Liver (tissue), 3 donors: ENCODE measurements at regions not wholly inside any gene's neighbourhood (a gene's known extent, or its start where the extent isn't known, plus 50 kb on each side); places are given as distances from the start of the nearest gene placed in this dataset.

ENCODE experiments used
- GABPA ChIP-seq, 2 donors: IDR thresholded peaks in 1 of 2; conservative IDR thresholded peaks in 1 of 2; 2 replicates each; pipeline ENCODE4 v1.6.1; 2016; ENCODE audit warnings: antibody characterized with exemption in 2 of 2, mild to moderate bottlenecking in 1 of 2, moderate library complexity in 1 of 2
- HNF4G ChIP-seq: IDR thresholded peaks from 2 replicates; pipeline ENCODE4 v1.6.1; 2016; ENCODE audit warnings: antibody characterized with exemption
- RAD21 ChIP-seq, 2 donors: IDR thresholded peaks; 2 replicates each; pipeline ENCODE4 v1.6.1; 2016; ENCODE audit warnings: antibody characterized with exemption in 2 of 2, mild to moderate bottlenecking in 2 of 2
- RXRA ChIP-seq, 2 donors: IDR thresholded peaks; 2 replicates each; pipeline ENCODE4 v1.6.1; 2017 to 2018; ENCODE audit warnings: antibody characterized with exemption in 2 of 2, mild to moderate bottlenecking in 1 of 2
- SP1 ChIP-seq: IDR thresholded peaks from 2 replicates; pipeline ENCODE4 v1.6.1; 2018; ENCODE audit warnings: antibody characterized with exemption, mild to moderate bottlenecking
- TAF1 ChIP-seq: conservative IDR thresholded peaks from 2 replicates; pipeline ENCODE4 v1.6.1; 2016; ENCODE audit warnings: antibody characterized with exemption, mild to moderate bottlenecking
- TF ChIP-seq, protein P1 (sequence below): fragments of 150-350 bp; IDR thresholded peaks from 2 replicates; pipeline ENCODE4 v1.5.1; 2017; ENCODE audit warnings: improper control_type of control experiment, low read depth, low read length; ENCODE audit not compliant: missing input control
- TF ChIP-seq, protein P2 (sequence below): IDR thresholded peaks from 2 replicates; pipeline ENCODE4 v1.6.1; 2016; ENCODE audit warnings: antibody characterized with exemption
- TF ChIP-seq, protein P3 (sequence below): IDR thresholded peaks from 2 replicates; pipeline ENCODE4 v1.6.1; 2016; ENCODE audit warnings: antibody characterized with exemption
- TF ChIP-seq, protein P4 (sequence below): IDR thresholded peaks from 2 replicates; pipeline ENCODE4 v1.6.1; 2016; ENCODE audit warnings: antibody characterized with exemption
- TF ChIP-seq, protein P5 (sequence below): IDR thresholded peaks from 2 replicates; pipeline ENCODE4 v1.6.1; 2016; ENCODE audit warnings: antibody characterized with exemption, mild to moderate bottlenecking
- donor health status: healthy.
- donor health status: healthy.

DNA sequence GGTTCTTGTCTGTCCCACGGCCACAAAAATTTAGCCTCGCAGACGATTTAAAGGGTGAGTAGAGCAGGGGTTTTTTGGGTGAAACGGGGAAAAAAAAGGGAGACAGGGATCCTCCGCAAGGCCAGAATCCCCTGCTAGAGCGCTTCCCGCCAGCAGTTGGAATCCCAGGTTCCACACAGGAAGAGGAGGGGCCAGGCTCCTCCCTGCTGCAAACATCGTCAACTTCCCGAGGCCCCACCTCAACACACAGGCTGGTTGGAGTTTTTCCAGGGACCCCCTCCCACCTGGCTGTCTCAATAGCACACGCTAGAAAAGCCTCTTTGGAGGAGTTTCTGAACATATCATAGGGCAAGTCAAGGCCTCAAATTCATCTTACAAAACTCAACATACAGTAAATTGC, 112.7 kb downstream of the MTERF1 start:
- no peak for TF ChIP-seq TAF1
- TF ChIP-seq, protein P1, sequence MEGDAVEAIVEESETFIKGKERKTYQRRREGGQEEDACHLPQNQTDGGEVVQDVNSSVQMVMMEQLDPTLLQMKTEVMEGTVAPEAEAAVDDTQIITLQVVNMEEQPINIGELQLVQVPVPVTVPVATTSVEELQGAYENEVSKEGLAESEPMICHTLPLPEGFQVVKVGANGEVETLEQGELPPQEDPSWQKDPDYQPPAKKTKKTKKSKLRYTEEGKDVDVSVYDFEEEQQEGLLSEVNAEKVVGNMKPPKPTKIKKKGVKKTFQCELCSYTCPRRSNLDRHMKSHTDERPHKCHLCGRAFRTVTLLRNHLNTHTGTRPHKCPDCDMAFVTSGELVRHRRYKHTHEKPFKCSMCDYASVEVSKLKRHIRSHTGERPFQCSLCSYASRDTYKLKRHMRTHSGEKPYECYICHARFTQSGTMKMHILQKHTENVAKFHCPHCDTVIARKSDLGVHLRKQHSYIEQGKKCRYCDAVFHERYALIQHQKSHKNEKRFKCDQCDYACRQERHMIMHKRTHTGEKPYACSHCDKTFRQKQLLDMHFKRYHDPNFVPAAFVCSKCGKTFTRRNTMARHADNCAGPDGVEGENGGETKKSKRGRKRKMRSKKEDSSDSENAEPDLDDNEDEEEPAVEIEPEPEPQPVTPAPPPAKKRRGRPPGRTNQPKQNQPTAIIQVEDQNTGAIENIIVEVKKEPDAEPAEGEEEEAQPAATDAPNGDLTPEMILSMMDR = no peak
- TF ChIP-seq, protein P2, sequence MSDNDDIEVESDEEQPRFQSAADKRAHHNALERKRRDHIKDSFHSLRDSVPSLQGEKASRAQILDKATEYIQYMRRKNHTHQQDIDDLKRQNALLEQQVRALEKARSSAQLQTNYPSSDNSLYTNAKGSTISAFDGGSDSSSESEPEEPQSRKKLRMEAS = no peak
- TF ChIP-seq, protein P3, sequence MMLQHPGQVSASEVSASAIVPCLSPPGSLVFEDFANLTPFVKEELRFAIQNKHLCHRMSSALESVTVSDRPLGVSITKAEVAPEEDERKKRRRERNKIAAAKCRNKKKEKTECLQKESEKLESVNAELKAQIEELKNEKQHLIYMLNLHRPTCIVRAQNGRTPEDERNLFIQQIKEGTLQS = no peak
- no peak for TF ChIP-seq RAD21 (IDR thresholded peaks at IDR 0.05)
- no peak for TF ChIP-seq SP1
- TF ChIP-seq, protein P4, sequence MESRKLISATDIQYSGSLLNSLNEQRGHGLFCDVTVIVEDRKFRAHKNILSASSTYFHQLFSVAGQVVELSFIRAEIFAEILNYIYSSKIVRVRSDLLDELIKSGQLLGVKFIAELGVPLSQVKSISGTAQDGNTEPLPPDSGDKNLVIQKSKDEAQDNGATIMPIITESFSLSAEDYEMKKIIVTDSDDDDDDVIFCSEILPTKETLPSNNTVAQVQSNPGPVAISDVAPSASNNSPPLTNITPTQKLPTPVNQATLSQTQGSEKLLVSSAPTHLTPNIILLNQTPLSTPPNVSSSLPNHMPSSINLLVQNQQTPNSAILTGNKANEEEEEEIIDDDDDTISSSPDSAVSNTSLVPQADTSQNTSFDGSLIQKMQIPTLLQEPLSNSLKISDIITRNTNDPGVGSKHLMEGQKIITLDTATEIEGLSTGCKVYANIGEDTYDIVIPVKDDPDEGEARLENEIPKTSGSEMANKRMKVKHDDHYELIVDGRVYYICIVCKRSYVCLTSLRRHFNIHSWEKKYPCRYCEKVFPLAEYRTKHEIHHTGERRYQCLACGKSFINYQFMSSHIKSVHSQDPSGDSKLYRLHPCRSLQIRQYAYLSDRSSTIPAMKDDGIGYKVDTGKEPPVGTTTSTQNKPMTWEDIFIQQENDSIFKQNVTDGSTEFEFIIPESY = no peak
- TF ChIP-seq, protein P5, sequence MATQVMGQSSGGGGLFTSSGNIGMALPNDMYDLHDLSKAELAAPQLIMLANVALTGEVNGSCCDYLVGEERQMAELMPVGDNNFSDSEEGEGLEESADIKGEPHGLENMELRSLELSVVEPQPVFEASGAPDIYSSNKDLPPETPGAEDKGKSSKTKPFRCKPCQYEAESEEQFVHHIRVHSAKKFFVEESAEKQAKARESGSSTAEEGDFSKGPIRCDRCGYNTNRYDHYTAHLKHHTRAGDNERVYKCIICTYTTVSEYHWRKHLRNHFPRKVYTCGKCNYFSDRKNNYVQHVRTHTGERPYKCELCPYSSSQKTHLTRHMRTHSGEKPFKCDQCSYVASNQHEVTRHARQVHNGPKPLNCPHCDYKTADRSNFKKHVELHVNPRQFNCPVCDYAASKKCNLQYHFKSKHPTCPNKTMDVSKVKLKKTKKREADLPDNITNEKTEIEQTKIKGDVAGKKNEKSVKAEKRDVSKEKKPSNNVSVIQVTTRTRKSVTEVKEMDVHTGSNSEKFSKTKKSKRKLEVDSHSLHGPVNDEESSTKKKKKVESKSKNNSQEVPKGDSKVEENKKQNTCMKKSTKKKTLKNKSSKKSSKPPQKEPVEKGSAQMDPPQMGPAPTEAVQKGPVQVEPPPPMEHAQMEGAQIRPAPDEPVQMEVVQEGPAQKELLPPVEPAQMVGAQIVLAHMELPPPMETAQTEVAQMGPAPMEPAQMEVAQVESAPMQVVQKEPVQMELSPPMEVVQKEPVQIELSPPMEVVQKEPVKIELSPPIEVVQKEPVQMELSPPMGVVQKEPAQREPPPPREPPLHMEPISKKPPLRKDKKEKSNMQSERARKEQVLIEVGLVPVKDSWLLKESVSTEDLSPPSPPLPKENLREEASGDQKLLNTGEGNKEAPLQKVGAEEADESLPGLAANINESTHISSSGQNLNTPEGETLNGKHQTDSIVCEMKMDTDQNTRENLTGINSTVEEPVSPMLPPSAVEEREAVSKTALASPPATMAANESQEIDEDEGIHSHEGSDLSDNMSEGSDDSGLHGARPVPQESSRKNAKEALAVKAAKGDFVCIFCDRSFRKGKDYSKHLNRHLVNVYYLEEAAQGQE = no peak
- no peak for TF ChIP-seq RXRA (IDR thresholded peaks at IDR 0.05)
- no peak for TF ChIP-seq GABPA (IDR thresholded peaks at IDR 0.05 in 1 of 2, conservative IDR thresholded peaks at IDR 0.05 in 1 of 2)
- no peak for TF ChIP-seq HNF4G
